PC-9 (cell line): ENCODE measurements at regions not wholly inside any gene's neighbourhood (a gene's known extent, or its start where the extent isn't known, plus 50 kb on each side); places are given as distances from the start of the nearest gene placed in this dataset.

ENCODE experiments used
- EZH2 ChIP-seq: fragments of 200-600 bp; sonication (generic); IDR thresholded peaks from 2 replicates; pipeline ENCODE4 v1.8.0; 2017; ENCODE audit warnings: antibody characterized with exemption, low read depth
- TF ChIP-seq, protein P1 (sequence below): fragments of 200-600 bp; sonication (generic); conservative IDR thresholded peaks from 2 replicates; pipeline ENCODE4 v1.6.1; 2017; ENCODE audit warnings: mixed run types, antibody characterized with exemption, mild to moderate bottlenecking, moderate library complexity

DNA sequence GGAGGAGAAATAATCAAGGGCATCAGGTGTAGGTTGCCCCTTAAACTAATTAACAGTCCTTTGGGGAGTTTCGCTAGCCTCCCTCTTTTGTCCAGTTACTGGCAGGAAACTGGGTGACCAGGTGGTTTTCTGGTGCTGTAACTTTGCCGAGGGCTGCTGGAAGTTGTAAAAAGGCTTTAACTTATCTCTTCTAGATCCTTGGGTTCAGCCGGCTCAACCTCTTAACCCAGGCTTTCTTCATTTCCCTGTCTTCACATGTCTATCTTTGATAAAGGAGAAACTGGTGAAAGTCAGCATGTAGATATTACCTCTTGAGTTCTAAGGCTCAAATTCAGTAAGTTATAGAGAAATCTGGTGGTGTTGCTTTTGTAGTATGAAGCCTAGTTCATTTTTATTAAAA, 289.7 kb upstream of the NRIP1 start:
- TF ChIP-seq, protein P1, sequence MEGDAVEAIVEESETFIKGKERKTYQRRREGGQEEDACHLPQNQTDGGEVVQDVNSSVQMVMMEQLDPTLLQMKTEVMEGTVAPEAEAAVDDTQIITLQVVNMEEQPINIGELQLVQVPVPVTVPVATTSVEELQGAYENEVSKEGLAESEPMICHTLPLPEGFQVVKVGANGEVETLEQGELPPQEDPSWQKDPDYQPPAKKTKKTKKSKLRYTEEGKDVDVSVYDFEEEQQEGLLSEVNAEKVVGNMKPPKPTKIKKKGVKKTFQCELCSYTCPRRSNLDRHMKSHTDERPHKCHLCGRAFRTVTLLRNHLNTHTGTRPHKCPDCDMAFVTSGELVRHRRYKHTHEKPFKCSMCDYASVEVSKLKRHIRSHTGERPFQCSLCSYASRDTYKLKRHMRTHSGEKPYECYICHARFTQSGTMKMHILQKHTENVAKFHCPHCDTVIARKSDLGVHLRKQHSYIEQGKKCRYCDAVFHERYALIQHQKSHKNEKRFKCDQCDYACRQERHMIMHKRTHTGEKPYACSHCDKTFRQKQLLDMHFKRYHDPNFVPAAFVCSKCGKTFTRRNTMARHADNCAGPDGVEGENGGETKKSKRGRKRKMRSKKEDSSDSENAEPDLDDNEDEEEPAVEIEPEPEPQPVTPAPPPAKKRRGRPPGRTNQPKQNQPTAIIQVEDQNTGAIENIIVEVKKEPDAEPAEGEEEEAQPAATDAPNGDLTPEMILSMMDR, result no peak
- no peak for TF ChIP-seq EZH2
